Fibroblast of villous mesenchyme (primary cell): ENCODE measurements at regions not wholly inside any gene's neighbourhood (a gene's known extent, or its start where the extent isn't known, plus 50 kb on each side); places are given as distances from the start of the nearest gene placed in this dataset.

ENCODE experiments used
- DNase-seq: peaks from one replicate; pipeline ENCODE4 v3.0.0-alpha.2; 2010; ENCODE audit warnings: low read depth
- H3K4me3 ChIP-seq: 2 replicates; pipeline ENCODE4 v1.5.1; 2011; ENCODE audit warnings: low read depth, mild to moderate bottlenecking, low read length
- TF ChIP-seq, protein P1 (sequence below): IDR thresholded peaks from 2 replicates; pipeline ENCODE4 v1.5.1; 2012; ENCODE audit warnings: low read depth, mild to moderate bottlenecking, low read length; ENCODE audit not compliant: insufficient read depth

- H3K4me3 ChIP-seq: no peak overlapping the region
- DNase-seq: no peak
- TF ChIP-seq, protein P1, sequence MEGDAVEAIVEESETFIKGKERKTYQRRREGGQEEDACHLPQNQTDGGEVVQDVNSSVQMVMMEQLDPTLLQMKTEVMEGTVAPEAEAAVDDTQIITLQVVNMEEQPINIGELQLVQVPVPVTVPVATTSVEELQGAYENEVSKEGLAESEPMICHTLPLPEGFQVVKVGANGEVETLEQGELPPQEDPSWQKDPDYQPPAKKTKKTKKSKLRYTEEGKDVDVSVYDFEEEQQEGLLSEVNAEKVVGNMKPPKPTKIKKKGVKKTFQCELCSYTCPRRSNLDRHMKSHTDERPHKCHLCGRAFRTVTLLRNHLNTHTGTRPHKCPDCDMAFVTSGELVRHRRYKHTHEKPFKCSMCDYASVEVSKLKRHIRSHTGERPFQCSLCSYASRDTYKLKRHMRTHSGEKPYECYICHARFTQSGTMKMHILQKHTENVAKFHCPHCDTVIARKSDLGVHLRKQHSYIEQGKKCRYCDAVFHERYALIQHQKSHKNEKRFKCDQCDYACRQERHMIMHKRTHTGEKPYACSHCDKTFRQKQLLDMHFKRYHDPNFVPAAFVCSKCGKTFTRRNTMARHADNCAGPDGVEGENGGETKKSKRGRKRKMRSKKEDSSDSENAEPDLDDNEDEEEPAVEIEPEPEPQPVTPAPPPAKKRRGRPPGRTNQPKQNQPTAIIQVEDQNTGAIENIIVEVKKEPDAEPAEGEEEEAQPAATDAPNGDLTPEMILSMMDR: no peak
Observed at GRCh38 chr9:18357321-18357720, 116.6 kb upstream of the ADAMTSL1 start.

GRCh38 chr9:18358325-18358724, 115.6 kb upstream of the ADAMTSL1 start:
- H3K4me3 ChIP-seq: no peak overlapping the region
- TF ChIP-seq, protein P1: no peak
- DNase-seq: no peak

GRCh38 chr9:18359335-18359734, 114.6 kb upstream of the ADAMTSL1 start:
- no peak for DNase-seq
- H3K4me3 ChIP-seq: no peak overlapping the region
- TF ChIP-seq, protein P1: no peak

GRCh38 chr9:18360005-18360404, 113.9 kb upstream of the ADAMTSL1 start:
- TF ChIP-seq, protein P1: no peak
- H3K4me3 ChIP-seq: no peak overlapping the region
- DNase-seq: no peak

DNA sequence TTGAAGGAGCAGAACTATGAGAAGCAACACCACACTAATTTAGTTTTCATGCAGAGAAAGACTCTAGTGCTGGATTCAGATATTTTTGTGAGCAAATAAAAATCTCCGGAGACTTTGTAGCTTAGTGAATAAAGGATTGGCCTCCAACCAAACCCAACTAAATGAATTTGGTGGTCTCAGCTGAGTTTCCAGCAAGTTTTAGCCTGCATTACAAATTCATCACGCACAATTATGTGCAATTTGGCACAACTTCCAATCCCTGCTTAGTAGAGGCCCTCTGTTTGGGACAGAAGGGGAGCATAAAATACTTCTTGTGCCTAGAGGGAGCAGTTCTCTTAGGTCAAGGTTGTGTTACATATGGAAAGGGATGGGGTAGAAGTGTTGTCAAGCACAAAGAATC, 112.3 kb upstream of the ADAMTSL1 start:
- DNase-seq: no peak
- H3K4me3 ChIP-seq: no peak overlapping the region
- TF ChIP-seq, protein P1: no peak

- H3K4me3 ChIP-seq: no peak overlapping the region
- TF ChIP-seq, protein P1: no peak
- DNase-seq: no peak
Observed at GRCh38 chr9:18362166-18362565, 111.8 kb upstream of the ADAMTSL1 start.

GRCh38 chr9:18362901-18363685, 110.9 kb upstream of the ADAMTSL1 start:
- H3K4me3 ChIP-seq: no peak overlapping the region
- peak; percentile 30 for DNase-seq
- TF ChIP-seq, protein P1: no peak
